DOHH2 (cell line): ENCODE measurements at regions not wholly inside any gene's neighbourhood (a gene's known extent, or its start where the extent isn't known, plus 50 kb on each side); places are given as distances from the start of the nearest gene placed in this dataset.

ENCODE experiments used
- CTCF ChIP-seq: fragments of 200-600 bp; sonication (generic); IDR thresholded peaks from one replicate; pipeline ENCODE4 v1.5.1; 2014; ENCODE audit warnings: antibody characterized with exemption, mild to moderate bottlenecking, low read depth, low read length; ENCODE audit not compliant: poor library complexity, severe bottlenecking
- EZH2phosphoT487 ChIP-seq: fragments of 200-600 bp; sonication (generic); IDR thresholded peaks from 2 replicates; pipeline ENCODE4 v1.6.1; 2017; ENCODE audit warnings: borderline replicate concordance, mild to moderate bottlenecking, antibody characterized with exemption, low read length, moderate library complexity, mixed read lengths

DNA sequence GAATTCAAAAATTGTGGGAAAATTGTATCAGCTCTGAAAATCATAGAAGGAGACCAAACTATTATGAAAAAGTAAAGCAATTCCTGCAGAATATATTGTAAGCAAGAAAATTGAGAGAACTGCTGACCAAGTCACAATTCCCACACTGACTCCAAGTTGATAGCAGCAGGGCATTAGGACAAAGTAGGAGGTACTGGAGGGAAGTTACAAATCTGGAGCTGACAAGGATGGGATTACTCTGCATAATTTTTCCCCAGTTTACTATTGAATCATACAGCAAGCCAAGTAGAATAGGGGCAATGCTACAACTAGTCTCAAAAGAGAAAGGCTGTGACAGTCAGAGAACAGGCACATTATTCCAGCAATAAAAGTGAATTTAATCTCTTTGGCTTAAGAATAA, 161.3 kb upstream of the USP25 start:
- TF ChIP-seq EZH2phosphoT487 (no peak), CTCF (no peak)
